ENCODE measurements at regions not wholly inside any gene's neighbourhood (a gene's known extent, or its start where the extent isn't known, plus 50 kb on each side); places are given as distances from the start of the nearest gene placed in this dataset.

DNA sequence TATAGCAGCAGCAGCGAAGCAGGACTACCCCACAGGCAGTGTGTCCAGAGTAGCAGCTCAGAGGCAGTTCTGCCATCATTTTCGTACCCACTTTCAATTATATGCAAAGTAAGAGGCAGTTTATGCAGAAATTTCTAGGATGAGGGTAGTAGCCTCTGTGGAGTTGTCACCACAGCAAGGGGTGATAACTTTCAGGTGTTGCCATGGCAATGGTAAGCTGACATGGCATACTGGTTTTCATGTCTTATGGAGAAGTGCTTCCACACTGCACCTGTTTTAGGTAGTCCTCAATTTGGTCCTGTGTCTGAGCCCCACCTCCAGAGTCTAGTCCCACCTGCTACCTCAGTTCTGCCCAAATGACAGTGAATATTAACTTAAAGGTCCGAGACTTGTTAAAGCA lies 133.3 kb upstream of the SYT6 start:
- TF ChIP-seq ZFX (IDR thresholded peaks at IDR 0.05) (no peak), EZH2 (IDR thresholded peaks at IDR 0.05) (no peak), CEBPB (IDR thresholded peaks at IDR 0.05; ENCODE audit: low read depth) (no peak), RAD21 (IDR thresholded peaks at IDR 0.05; ENCODE audit: low read depth) (no peak), POLR2A (IDR thresholded peaks at IDR 0.05; ENCODE audit: borderline replicate concordance, extremely low read depth, insufficient read depth, insufficient read length) (no peak), SIN3A (IDR thresholded peaks at IDR 0.05; ENCODE audit: low read depth) (no peak), EZH2phosphoT487 (IDR thresholded peaks at IDR 0.05; ENCODE audit: borderline replicate concordance) (no peak)
- TF ChIP-seq, protein P1, sequence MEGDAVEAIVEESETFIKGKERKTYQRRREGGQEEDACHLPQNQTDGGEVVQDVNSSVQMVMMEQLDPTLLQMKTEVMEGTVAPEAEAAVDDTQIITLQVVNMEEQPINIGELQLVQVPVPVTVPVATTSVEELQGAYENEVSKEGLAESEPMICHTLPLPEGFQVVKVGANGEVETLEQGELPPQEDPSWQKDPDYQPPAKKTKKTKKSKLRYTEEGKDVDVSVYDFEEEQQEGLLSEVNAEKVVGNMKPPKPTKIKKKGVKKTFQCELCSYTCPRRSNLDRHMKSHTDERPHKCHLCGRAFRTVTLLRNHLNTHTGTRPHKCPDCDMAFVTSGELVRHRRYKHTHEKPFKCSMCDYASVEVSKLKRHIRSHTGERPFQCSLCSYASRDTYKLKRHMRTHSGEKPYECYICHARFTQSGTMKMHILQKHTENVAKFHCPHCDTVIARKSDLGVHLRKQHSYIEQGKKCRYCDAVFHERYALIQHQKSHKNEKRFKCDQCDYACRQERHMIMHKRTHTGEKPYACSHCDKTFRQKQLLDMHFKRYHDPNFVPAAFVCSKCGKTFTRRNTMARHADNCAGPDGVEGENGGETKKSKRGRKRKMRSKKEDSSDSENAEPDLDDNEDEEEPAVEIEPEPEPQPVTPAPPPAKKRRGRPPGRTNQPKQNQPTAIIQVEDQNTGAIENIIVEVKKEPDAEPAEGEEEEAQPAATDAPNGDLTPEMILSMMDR (IDR thresholded peaks at IDR 0.05 in 2 of 3, conservative IDR thresholded peaks at IDR 0.05 in 1 of 3; ENCODE audit: borderline replicate concordance in 1 of 3, insufficient read depth in 1 of 3, low read depth in 2 of 3, low read length in 2 of 3) = no peak
- TF ChIP-seq, protein P2, sequence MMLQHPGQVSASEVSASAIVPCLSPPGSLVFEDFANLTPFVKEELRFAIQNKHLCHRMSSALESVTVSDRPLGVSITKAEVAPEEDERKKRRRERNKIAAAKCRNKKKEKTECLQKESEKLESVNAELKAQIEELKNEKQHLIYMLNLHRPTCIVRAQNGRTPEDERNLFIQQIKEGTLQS (IDR thresholded peaks at IDR 0.05) = no peak
- TF ChIP-seq, protein P3, sequence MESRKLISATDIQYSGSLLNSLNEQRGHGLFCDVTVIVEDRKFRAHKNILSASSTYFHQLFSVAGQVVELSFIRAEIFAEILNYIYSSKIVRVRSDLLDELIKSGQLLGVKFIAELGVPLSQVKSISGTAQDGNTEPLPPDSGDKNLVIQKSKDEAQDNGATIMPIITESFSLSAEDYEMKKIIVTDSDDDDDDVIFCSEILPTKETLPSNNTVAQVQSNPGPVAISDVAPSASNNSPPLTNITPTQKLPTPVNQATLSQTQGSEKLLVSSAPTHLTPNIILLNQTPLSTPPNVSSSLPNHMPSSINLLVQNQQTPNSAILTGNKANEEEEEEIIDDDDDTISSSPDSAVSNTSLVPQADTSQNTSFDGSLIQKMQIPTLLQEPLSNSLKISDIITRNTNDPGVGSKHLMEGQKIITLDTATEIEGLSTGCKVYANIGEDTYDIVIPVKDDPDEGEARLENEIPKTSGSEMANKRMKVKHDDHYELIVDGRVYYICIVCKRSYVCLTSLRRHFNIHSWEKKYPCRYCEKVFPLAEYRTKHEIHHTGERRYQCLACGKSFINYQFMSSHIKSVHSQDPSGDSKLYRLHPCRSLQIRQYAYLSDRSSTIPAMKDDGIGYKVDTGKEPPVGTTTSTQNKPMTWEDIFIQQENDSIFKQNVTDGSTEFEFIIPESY (IDR thresholded peaks at IDR 0.05; ENCODE audit: extremely low read depth, insufficient replicate concordance, low read length) = no peak
